Activated CD4-positive, alpha-beta T cell treated with anti-CD3 and anti-CD28 coated beads, Interleukin-2, amount 10 ng/mL, durations not matched to agents 24 days and 14 days (primary cell): ENCODE measurements at regions not wholly inside any gene's neighbourhood (a gene's known extent, or its start where the extent isn't known, plus 50 kb on each side); places are given as distances from the start of the nearest gene placed in this dataset.
"Not testable (repeated sequence)": the region's sequence is repeated elsewhere in the genome, so short reads cannot be mapped to it uniquely, and the experiment has no call there.

ENCODE experiments used
- DNase-seq: peaks from one replicate; pipeline ENCODE4 v3.0.0; 2022
- H3K27ac Mint-ChIP-seq: one replicate; pipeline ENCODE4 v1.8.0; 2022; ENCODE audit warnings: mild to moderate bottlenecking, mixed read lengths
- H3K27me3 Mint-ChIP-seq: one replicate; pipeline ENCODE4 v1.8.0; 2022; ENCODE audit warnings: mixed read lengths
- H3K36me3 Mint-ChIP-seq: one replicate; pipeline ENCODE4 v1.8.0; 2022; ENCODE audit warnings: low read depth, mild to moderate bottlenecking, mixed read lengths
- H3K4me1 Mint-ChIP-seq: one replicate; pipeline ENCODE4 v1.8.0; 2021; ENCODE audit warnings: mixed read lengths
- H3K4me3 Mint-ChIP-seq: one replicate; pipeline ENCODE4 v1.8.0; 2022; ENCODE audit warnings: mild to moderate bottlenecking, moderate library complexity, mixed read lengths
- H3K9me3 Mint-ChIP-seq: one replicate; pipeline ENCODE4 v1.8.0; 2021; ENCODE audit warnings: mixed read lengths
- intact Hi-C: fragments of 100-400 bp; cut with micrococcal nuclease; formaldehyde crosslinking; loops from one replicate; pipeline ENCODE4 v1.15.1; 2023

GRCh38 chr3:153866901-153867300 is 254.3 kb upstream of the ARHGEF26 start:
- DNase-seq: no peak
- H3K4me1 Mint-ChIP-seq: no peaks in the 10 kb centered on the region
- no peaks in the 10 kb centered on the region for H3K36me3 Mint-ChIP-seq
- intact Hi-C loops: no loop called here
- no peak overlapping the region for H3K4me3 Mint-ChIP-seq
- peaks cover 4% of the 10 kb centered on the region for H3K9me3 Mint-ChIP-seq
- no peak overlapping the region for H3K27ac Mint-ChIP-seq
- H3K27me3 Mint-ChIP-seq: no peaks in the 10 kb centered on the region

- H3K27me3 Mint-ChIP-seq, H3K27ac Mint-ChIP-seq, intact Hi-C loops, H3K4me3 Mint-ChIP-seq, H3K9me3 Mint-ChIP-seq, H3K36me3 Mint-ChIP-seq, H3K4me1 Mint-ChIP-seq, DNase-seq: not testable (repeated sequence)
Observed at GRCh38 chr3:153874348-153874747, 246.8 kb upstream of the ARHGEF26 start.

GRCh38 chr3:153880493-153880892 is 240.7 kb upstream of the ARHGEF26 start:
- Mint-ChIP-seq H3K27ac (no peak overlapping the region), H3K4me3 (no peak overlapping the region), H3K4me1 (no peaks in the 10 kb centered on the region), H3K9me3 (no peaks in the 10 kb centered on the region), H3K36me3 (no peaks in the 10 kb centered on the region), H3K27me3 (no peaks in the 10 kb centered on the region)
- intact Hi-C loops: no loop called here
- no peak for DNase-seq

GRCh38 chr3:153881201-153881600 is 240.0 kb upstream of the ARHGEF26 start:
- Mint-ChIP-seq H3K4me1 (no peaks in the 10 kb centered on the region), H3K27ac (no peak overlapping the region), H3K36me3 (no peaks in the 10 kb centered on the region), H3K9me3 (no peaks in the 10 kb centered on the region), H3K27me3 (no peaks in the 10 kb centered on the region), H3K4me3 (no peak overlapping the region)
- intact Hi-C loops: no loop called here
- DNase-seq: no peak

- intact Hi-C loops: no loop called here
- H3K36me3 Mint-ChIP-seq: no peaks in the 10 kb centered on the region
- DNase-seq: no peak
- H3K4me1 Mint-ChIP-seq: no peaks in the 10 kb centered on the region
- no peaks in the 10 kb centered on the region for H3K9me3 Mint-ChIP-seq
- H3K4me3 Mint-ChIP-seq: no peak overlapping the region
- H3K27ac Mint-ChIP-seq: no peak overlapping the region
- no peaks in the 10 kb centered on the region for H3K27me3 Mint-ChIP-seq
Observed at GRCh38 chr3:153885359-153885758, 235.8 kb upstream of the ARHGEF26 start.

- Mint-ChIP-seq H3K27me3 (no peaks in the 10 kb centered on the region), H3K27ac (no peak overlapping the region), H3K4me1 (no peaks in the 10 kb centered on the region), H3K36me3 (no peaks in the 10 kb centered on the region), H3K4me3 (no peak overlapping the region), H3K9me3 (no peaks in the 10 kb centered on the region)
- intact Hi-C loops: no loop called here
- DNase-seq: no peak
Observed at GRCh38 chr3:153889905-153890334, 231.3 kb upstream of the ARHGEF26 start.

GRCh38 chr3:153892126-153892525 is 229.1 kb upstream of the ARHGEF26 start:
- H3K4me3 Mint-ChIP-seq: no peak overlapping the region
- no peak overlapping the region for H3K27ac Mint-ChIP-seq
- H3K36me3 Mint-ChIP-seq: no peaks in the 10 kb centered on the region
- no peaks in the 10 kb centered on the region for H3K9me3 Mint-ChIP-seq
- intact Hi-C loops: no loop called here
- no peak for DNase-seq
- no peaks in the 10 kb centered on the region for H3K4me1 Mint-ChIP-seq
- no peaks in the 10 kb centered on the region for H3K27me3 Mint-ChIP-seq

GRCh38 chr3:153894857-153895256 is 226.3 kb upstream of the ARHGEF26 start:
- no peaks in the 10 kb centered on the region for H3K36me3 Mint-ChIP-seq
- no peak overlapping the region for H3K4me3 Mint-ChIP-seq
- H3K4me1 Mint-ChIP-seq: no peaks in the 10 kb centered on the region
- H3K27me3 Mint-ChIP-seq: no peaks in the 10 kb centered on the region
- intact Hi-C loops: no loop called here
- no peaks in the 10 kb centered on the region for H3K9me3 Mint-ChIP-seq
- no peak overlapping the region for H3K27ac Mint-ChIP-seq
- no peak for DNase-seq

GRCh38 chr3:153896197-153896596 is 225.0 kb upstream of the ARHGEF26 start:
- H3K9me3 Mint-ChIP-seq: no peaks in the 10 kb centered on the region
- DNase-seq: no peak
- intact Hi-C loops: no loop called here
- no peak overlapping the region for H3K4me3 Mint-ChIP-seq
- no peaks in the 10 kb centered on the region for H3K36me3 Mint-ChIP-seq
- H3K27me3 Mint-ChIP-seq: no peaks in the 10 kb centered on the region
- H3K4me1 Mint-ChIP-seq: no peaks in the 10 kb centered on the region
- H3K27ac Mint-ChIP-seq: no peak overlapping the region

GRCh38 chr3:153897025-153897723 is 224.0 kb upstream of the ARHGEF26 start:
- Mint-ChIP-seq H3K27me3 (no peaks in the 10 kb centered on the region), H3K9me3 (no peaks in the 10 kb centered on the region), H3K27ac (no peak overlapping the region), H3K4me1 (no peaks in the 10 kb centered on the region), H3K4me3 (no peak overlapping the region), H3K36me3 (no peaks in the 10 kb centered on the region)
- DNase-seq: no peak
- intact Hi-C loops: no loop called here

- Mint-ChIP-seq H3K27ac (no peak overlapping the region), H3K4me1 (no peaks in the 10 kb centered on the region), H3K36me3 (no peaks in the 10 kb centered on the region), H3K27me3 (no peaks in the 10 kb centered on the region), H3K9me3 (no peaks in the 10 kb centered on the region), H3K4me3 (no peak overlapping the region)
- intact Hi-C loops: no loop called here
- DNase-seq: no peak
Observed at GRCh38 chr3:153897842-153898241, 223.3 kb upstream of the ARHGEF26 start.

GRCh38 chr3:153901152-153901551 is 220.0 kb upstream of the ARHGEF26 start:
- Mint-ChIP-seq H3K27ac (no peak overlapping the region), H3K4me3 (no peak overlapping the region), H3K27me3 (no peaks in the 10 kb centered on the region), H3K4me1 (no peaks in the 10 kb centered on the region), H3K36me3 (no peaks in the 10 kb centered on the region), H3K9me3 (no peaks in the 10 kb centered on the region)
- intact Hi-C loops: no loop called here
- DNase-seq: no peak

- intact Hi-C loops: no loop called here
- no peak for DNase-seq
- Mint-ChIP-seq H3K4me1 (no peaks in the 10 kb centered on the region), H3K36me3 (no peaks in the 10 kb centered on the region), H3K27me3 (no peaks in the 10 kb centered on the region), H3K4me3 (no peak overlapping the region), H3K9me3 (no peaks in the 10 kb centered on the region), H3K27ac (no peak overlapping the region)
Observed at GRCh38 chr3:153901991-153902390, 219.2 kb upstream of the ARHGEF26 start.

GRCh38 chr3:153903430-153903829 is 217.8 kb upstream of the ARHGEF26 start:
- H3K4me3 Mint-ChIP-seq: no peak overlapping the region
- H3K4me1 Mint-ChIP-seq: no peaks in the 10 kb centered on the region
- H3K27me3 Mint-ChIP-seq: no peaks in the 10 kb centered on the region
- no peak for DNase-seq
- H3K27ac Mint-ChIP-seq: no peak overlapping the region
- intact Hi-C loops: no loop called here
- no peaks in the 10 kb centered on the region for H3K36me3 Mint-ChIP-seq
- H3K9me3 Mint-ChIP-seq: no peaks in the 10 kb centered on the region

GRCh38 chr3:153906366-153906765 is 214.8 kb upstream of the ARHGEF26 start:
- H3K27me3 Mint-ChIP-seq: no peaks in the 10 kb centered on the region
- H3K4me3 Mint-ChIP-seq: no peak overlapping the region
- intact Hi-C loops: no loop called here
- no peak overlapping the region for H3K27ac Mint-ChIP-seq
- no peaks in the 10 kb centered on the region for H3K9me3 Mint-ChIP-seq
- DNase-seq: no peak
- H3K4me1 Mint-ChIP-seq: no peaks in the 10 kb centered on the region
- H3K36me3 Mint-ChIP-seq: no peaks in the 10 kb centered on the region
